ENCODE measurements at regions not wholly inside any gene's neighbourhood (a gene's known extent, or its start where the extent isn't known, plus 50 kb on each side); places are given as distances from the start of the nearest gene placed in this dataset.

DNA sequence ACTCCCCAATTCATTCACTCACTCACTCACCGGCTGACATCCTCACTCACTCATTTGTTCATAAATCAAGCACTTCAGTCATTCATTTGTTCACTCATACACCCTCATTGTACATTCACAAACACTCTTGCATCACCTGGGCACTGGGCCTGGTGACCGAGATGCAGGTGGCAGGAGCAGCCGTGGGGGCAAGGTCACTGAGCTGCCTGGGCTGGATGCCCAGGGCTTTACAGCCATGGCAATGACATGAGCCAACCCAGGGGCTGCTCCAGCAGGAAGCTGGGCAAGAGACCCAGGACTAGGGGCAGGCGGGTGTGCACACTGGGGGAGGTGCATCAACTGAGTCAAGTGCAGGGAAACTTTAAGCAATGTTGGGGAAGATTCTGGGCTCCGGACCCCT lies 113.6 kb upstream of the IGSF21 start:
- H3K4me3 ChIP-seq (replicated peaks; ENCODE audit: low read depth, low read length) = no peak overlapping the region
- DNase-seq (ENCODE audit: extremely low read depth, low read depth) = no peak
- TF ChIP-seq, protein P1, sequence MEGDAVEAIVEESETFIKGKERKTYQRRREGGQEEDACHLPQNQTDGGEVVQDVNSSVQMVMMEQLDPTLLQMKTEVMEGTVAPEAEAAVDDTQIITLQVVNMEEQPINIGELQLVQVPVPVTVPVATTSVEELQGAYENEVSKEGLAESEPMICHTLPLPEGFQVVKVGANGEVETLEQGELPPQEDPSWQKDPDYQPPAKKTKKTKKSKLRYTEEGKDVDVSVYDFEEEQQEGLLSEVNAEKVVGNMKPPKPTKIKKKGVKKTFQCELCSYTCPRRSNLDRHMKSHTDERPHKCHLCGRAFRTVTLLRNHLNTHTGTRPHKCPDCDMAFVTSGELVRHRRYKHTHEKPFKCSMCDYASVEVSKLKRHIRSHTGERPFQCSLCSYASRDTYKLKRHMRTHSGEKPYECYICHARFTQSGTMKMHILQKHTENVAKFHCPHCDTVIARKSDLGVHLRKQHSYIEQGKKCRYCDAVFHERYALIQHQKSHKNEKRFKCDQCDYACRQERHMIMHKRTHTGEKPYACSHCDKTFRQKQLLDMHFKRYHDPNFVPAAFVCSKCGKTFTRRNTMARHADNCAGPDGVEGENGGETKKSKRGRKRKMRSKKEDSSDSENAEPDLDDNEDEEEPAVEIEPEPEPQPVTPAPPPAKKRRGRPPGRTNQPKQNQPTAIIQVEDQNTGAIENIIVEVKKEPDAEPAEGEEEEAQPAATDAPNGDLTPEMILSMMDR (IDR thresholded peaks at IDR 0.05; ENCODE audit: low read depth, low read length, missing control alignments) = no peak

DNA sequence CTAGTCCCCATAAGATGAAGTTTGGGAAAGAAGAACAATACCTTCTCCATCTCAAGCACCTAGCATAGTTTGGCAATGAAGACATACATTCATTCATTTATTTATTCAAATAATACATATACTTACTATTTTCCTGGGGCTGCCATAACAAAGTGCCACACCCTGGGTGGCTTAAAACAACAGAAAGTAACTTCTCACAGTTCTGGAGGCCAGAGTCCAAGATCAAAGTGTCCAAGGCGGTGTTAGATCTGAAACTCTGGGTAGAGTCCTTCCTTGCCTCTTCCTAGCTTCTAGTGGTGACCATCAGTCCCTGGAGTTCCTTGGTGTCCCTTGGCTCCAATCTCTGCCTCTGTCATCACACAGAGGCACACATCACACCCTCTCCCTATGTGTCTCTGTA lies 112.1 kb upstream of the IGSF21 start:
- H3K4me3 ChIP-seq (replicated peaks; ENCODE audit: low read depth, low read length) = no peak overlapping the region
- DNase-seq (ENCODE audit: extremely low read depth, low read depth) = no peak
- TF ChIP-seq, protein P1 (IDR thresholded peaks at IDR 0.05; ENCODE audit: low read depth, low read length, missing control alignments) = no peak

DNA sequence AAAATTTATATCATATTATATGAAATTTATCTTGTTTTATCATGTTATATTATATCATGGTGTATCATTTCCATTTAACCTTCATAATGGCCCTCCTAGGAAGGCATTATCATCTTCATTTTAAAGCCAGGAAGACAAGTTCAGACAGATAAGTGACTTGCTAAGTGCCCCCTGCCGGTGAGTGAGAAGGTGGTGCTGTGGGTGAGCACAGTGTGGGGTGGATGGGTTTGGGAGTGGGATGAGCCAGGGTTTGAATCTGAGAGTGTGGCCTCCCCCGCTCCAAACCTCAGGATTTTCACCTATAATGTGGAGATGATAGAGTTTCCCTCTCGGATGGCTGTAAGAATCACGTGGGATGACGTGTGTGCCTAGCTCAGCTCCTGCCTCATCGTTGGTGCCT lies 108.7 kb upstream of the IGSF21 start:
- TF ChIP-seq, protein P1 (IDR thresholded peaks at IDR 0.05; ENCODE audit: low read depth, low read length, missing control alignments) = peak; percentile 33
- DNase-seq (ENCODE audit: extremely low read depth, low read depth) = no peak
- H3K4me3 ChIP-seq (replicated peaks; ENCODE audit: low read depth, low read length) = no peak overlapping the region

DNA sequence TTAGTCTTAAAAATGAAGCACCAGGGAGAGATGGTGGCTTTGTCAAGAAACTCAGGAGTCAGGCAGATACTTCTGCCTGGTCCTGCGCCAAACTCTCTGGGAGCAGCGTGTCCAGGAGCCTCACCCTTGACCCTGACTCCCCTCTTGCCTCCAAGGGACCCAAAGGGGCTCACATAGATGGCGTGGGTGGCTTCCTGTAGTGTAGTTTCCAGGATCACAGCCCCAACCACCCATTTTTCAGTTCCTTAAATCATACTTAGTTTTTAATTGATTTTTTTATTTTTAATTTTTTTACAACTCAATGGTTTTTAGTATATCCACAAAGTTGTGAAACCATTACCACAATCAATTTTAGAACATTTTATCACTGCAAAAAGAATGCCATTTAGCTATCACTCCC lies 107.7 kb upstream of the IGSF21 start:
- TF ChIP-seq, protein P1 (IDR thresholded peaks at IDR 0.05; ENCODE audit: low read depth, low read length, missing control alignments) = no peak
- no peak for DNase-seq (ENCODE audit: extremely low read depth, low read depth)
- H3K4me3 ChIP-seq (replicated peaks; ENCODE audit: low read depth, low read length) = no peak overlapping the region

DNA sequence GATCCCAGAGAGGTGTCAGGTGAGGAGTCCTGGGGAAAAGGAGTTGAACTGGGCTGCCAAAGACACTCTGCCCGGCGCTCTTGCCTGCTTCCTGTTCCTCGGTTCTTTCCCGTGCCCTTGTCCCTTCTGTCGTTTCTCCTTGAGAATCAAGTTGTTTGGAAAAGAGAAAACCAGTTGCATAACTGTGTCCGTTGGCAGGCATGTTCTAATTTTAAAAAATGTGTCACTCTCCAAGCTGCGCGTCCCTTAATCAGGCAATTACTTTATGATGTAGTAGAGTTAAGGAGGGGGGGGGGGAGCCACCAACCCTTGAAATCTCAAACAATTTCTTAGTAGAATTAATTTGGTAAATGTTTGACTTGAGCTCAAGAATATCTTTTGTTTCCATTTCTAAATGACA lies 105.9 kb upstream of the IGSF21 start:
- TF ChIP-seq, protein P1 (IDR thresholded peaks at IDR 0.05; ENCODE audit: low read depth, low read length, missing control alignments) = no peak

DNA sequence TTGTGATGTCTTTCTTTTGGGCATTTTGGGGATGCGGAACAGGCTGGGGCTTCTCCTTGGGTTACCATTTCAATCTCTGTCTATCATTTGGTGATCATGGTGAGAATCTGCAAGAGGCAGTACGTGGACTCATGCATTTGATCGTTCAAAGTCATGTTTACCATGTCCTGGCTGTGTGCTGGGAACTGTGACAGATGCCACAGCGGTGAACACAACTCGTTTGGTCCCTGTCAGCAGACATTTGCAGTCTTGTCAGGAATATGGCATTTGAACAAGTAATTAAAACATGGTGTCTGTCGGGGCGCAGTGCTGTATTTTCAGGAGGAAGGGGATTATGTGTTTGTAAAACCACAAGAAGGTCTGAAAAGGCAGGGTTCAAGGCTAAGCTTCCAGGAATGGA lies 103.3 kb upstream of the IGSF21 start:
- no peak for DNase-seq (ENCODE audit: extremely low read depth, low read depth)
- H3K4me3 ChIP-seq (replicated peaks; ENCODE audit: low read depth, low read length) = no peak overlapping the region
- TF ChIP-seq, protein P1 (IDR thresholded peaks at IDR 0.05; ENCODE audit: low read depth, low read length, missing control alignments) = no peak

More for the DNA sequence above, 105.9 kb upstream of the IGSF21 start:
- no peak overlapping the region for H3K4me3 ChIP-seq (replicated peaks; ENCODE audit: low read depth, low read length)
- no peak for DNase-seq (ENCODE audit: extremely low read depth, low read depth)

DNA sequence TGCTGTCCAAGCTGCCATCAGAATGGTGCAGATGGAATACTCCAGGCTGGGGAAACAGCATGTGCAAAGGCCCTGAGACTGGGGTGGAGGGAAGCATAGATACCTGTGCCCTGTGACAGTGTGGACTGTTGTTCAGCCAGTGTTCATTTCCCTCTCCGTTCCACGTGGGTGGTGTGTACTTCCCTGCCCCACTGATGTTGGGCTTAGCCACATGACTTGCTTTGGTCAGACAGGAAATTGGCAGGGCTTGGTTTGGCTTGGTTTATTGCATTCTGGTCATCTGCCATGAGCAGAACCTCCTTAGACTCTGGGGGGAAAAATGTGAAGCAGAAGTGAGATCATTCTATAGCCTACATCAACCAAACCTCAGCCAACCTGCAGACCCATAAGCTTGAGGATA lies 102.4 kb upstream of the IGSF21 start:
- no peak overlapping the region for H3K4me3 ChIP-seq (replicated peaks; ENCODE audit: low read depth, low read length)
- TF ChIP-seq, protein P1 (IDR thresholded peaks at IDR 0.05; ENCODE audit: low read depth, low read length, missing control alignments) = no peak
- no peak for DNase-seq (ENCODE audit: extremely low read depth, low read depth)
